Suprapubic skin (tissue), 4 donors: ENCODE measurements at regions not wholly inside any gene's neighbourhood (a gene's known extent, or its start where the extent isn't known, plus 50 kb on each side); places are given as distances from the start of the nearest gene placed in this dataset.
A peak's percentile ranks its signal among the peaks of the same experiment; 100 is the strongest.

Experiments used
- DNase-seq, 2 donors: peaks; one replicate each; pipeline ENCODE4 v3.0.0-alpha.2; 2019; ENCODE audit warnings: low spot score in 2 of 2
- H3K27ac ChIP-seq: fragments of 200-600 bp; sonication (generic); one replicate; pipeline ENCODE4 v1.5.1; 2019
- H3K27me3 ChIP-seq: fragments of 200-600 bp; sonication (generic); one replicate; pipeline ENCODE4 v1.5.1; 2019
- H3K36me3 ChIP-seq: fragments of 200-600 bp; sonication (generic); one replicate; pipeline ENCODE4 v1.5.1; 2019
- H3K4me1 ChIP-seq: fragments of 200-600 bp; sonication (generic); one replicate; pipeline ENCODE4 v1.5.1; 2019
- H3K4me3 ChIP-seq: fragments of 200-600 bp; sonication (generic); one replicate; pipeline ENCODE4 v1.5.1; 2019; ENCODE audit warnings: mild to moderate bottlenecking
- H3K9me3 ChIP-seq: fragments of 200-600 bp; sonication (generic); one replicate; pipeline ENCODE4 v1.5.1; 2019
- CTCF ChIP-seq, 2 donors: fragments of 200-600 bp in 1 of 2; fragments of 450-650 bp in 1 of 2; sonication (generic) in 1 of 2; IDR thresholded peaks; one replicate each; pipeline ENCODE4 v1.5.1; 2016 to 2019; ENCODE audit warnings: antibody characterized with exemption in 2 of 2, mild to moderate bottlenecking in 1 of 2, moderate library complexity in 1 of 2
- EP300 ChIP-seq: sonication (generic); formaldehyde crosslinking; IDR thresholded peaks from one replicate; pipeline ENCODE4 v1.6.1; 2017; ENCODE audit warnings: antibody characterized with exemption
- POLR2A ChIP-seq, 2 donors: fragments of 450-650 bp; IDR thresholded peaks; one replicate each; pipeline ENCODE4 v1.6.1; 2017; ENCODE audit warnings: antibody characterized with exemption in 2 of 2, mild to moderate bottlenecking in 2 of 2, moderate library complexity in 2 of 2
- POLR2AphosphoS5 ChIP-seq, 3 donors: sonication (generic); formaldehyde crosslinking; IDR thresholded peaks; one replicate each; pipeline ENCODE4 v1.6.1; 2017; ENCODE audit warnings: antibody characterized with exemption in 3 of 3
- WGBS: methylation state at CpG from one replicate; pipeline ENCODE4 v1.1.5; 2018; 5-methylcytosine and 5-hydroxymethylcytosine counted together

GRCh38 chr1:59062743-59063142, 234.2 kb upstream of the FGGY start:
- Histone ChIP-seq H3K4me1 (peaks cover 14% of the 10 kb centered on the region), H3K4me3 (no peak overlapping the region), H3K27ac (peak overlapping the region; percentile 76), H3K36me3 (no peaks in the 10 kb centered on the region), H3K27me3 (no peaks in the 10 kb centered on the region), H3K9me3 (no peaks in the 10 kb centered on the region)
- 38% methylated on average over 5 of the region's 5 CpGs for WGBS
- no peak for TF ChIP-seq CTCF (IDR thresholded peaks at IDR 0.05)
- TF ChIP-seq EP300, result no peak
- TF ChIP-seq POLR2A (IDR thresholded peaks at IDR 0.05), result no peak
- TF ChIP-seq POLR2AphosphoS5 (IDR thresholded peaks at IDR 0.05), result no peak
- no peak for DNase-seq

- DNase-seq, result no peak
- no peaks in the 10 kb centered on the region for H3K9me3 ChIP-seq
- H3K27me3 ChIP-seq, result no peaks in the 10 kb centered on the region
- no peak overlapping the region for H3K4me3 ChIP-seq
- TF ChIP-seq CTCF (IDR thresholded peaks at IDR 0.05) (no peak), EP300 (no peak), POLR2AphosphoS5 (IDR thresholded peaks at IDR 0.05) (no peak), POLR2A (IDR thresholded peaks at IDR 0.05) (no peak)
- WGBS, result 68% methylated on average over 3 of the region's 3 CpGs
- no peak overlapping the region for H3K27ac ChIP-seq
- H3K4me1 ChIP-seq, result peaks cover 6% of the 10 kb centered on the region
- H3K36me3 ChIP-seq, result no peaks in the 10 kb centered on the region
Observed at GRCh38 chr1:59063501-59063900, 233.4 kb upstream of the FGGY start.

GRCh38 chr1:59064592-59064991, 232.3 kb upstream of the FGGY start:
- H3K4me3 ChIP-seq, result no peak overlapping the region
- H3K27ac ChIP-seq, result no peak overlapping the region
- no peaks in the 10 kb centered on the region for H3K36me3 ChIP-seq
- DNase-seq, result no peak
- peaks cover 6% of the 10 kb centered on the region for H3K4me1 ChIP-seq
- no peaks in the 10 kb centered on the region for H3K9me3 ChIP-seq
- TF ChIP-seq EP300, result no peak
- no peaks in the 10 kb centered on the region for H3K27me3 ChIP-seq

GRCh38 chr1:59066236-59066635, 230.7 kb upstream of the FGGY start:
- TF ChIP-seq POLR2AphosphoS5 (IDR thresholded peaks at IDR 0.05) (no peak), EP300 (no peak), CTCF (IDR thresholded peaks at IDR 0.05) (no peak), POLR2A (IDR thresholded peaks at IDR 0.05) (no peak)
- H3K4me3 ChIP-seq, result no peak overlapping the region
- peaks cover 6% of the 10 kb centered on the region for H3K4me1 ChIP-seq
- no peaks in the 10 kb centered on the region for H3K9me3 ChIP-seq
- 69% methylated on average over 2 of the region's 2 CpGs for WGBS
- H3K27me3 ChIP-seq, result no peaks in the 10 kb centered on the region
- no peaks in the 10 kb centered on the region for H3K36me3 ChIP-seq
- H3K27ac ChIP-seq, result no peak overlapping the region
- no peak for DNase-seq

- TF ChIP-seq EP300 (no peak), POLR2AphosphoS5 (IDR thresholded peaks at IDR 0.05) (no peak), CTCF (IDR thresholded peaks at IDR 0.05) (no peak), POLR2A (IDR thresholded peaks at IDR 0.05) (no peak)
- Histone ChIP-seq H3K27me3 (no peaks in the 10 kb centered on the region), H3K9me3 (no peaks in the 10 kb centered on the region), H3K4me1 (peaks cover 9% of the 10 kb centered on the region), H3K27ac (no peak overlapping the region), H3K4me3 (no peak overlapping the region), H3K36me3 (no peaks in the 10 kb centered on the region)
- no peak for DNase-seq
Observed at GRCh38 chr1:59070610-59071009, 226.3 kb upstream of the FGGY start.

- WGBS, result 74% methylated on average over 5 of the region's 5 CpGs
- Histone ChIP-seq H3K4me3 (no peak overlapping the region), H3K27ac (no peak overlapping the region), H3K9me3 (no peaks in the 10 kb centered on the region), H3K4me1 (peaks cover 9% of the 10 kb centered on the region), H3K27me3 (no peaks in the 10 kb centered on the region), H3K36me3 (no peaks in the 10 kb centered on the region)
- no peak for DNase-seq
- no peak for TF ChIP-seq POLR2A (IDR thresholded peaks at IDR 0.05)
- no peak for TF ChIP-seq POLR2AphosphoS5 (IDR thresholded peaks at IDR 0.05)
- TF ChIP-seq EP300, result no peak
- TF ChIP-seq CTCF (IDR thresholded peaks at IDR 0.05), result no peak
Observed at GRCh38 chr1:59071289-59071688, 225.6 kb upstream of the FGGY start.
